ENCODE measurements at regions not wholly inside any gene's neighbourhood (a gene's known extent, or its start where the extent isn't known, plus 50 kb on each side); places are given as distances from the start of the nearest gene placed in this dataset.

DNA sequence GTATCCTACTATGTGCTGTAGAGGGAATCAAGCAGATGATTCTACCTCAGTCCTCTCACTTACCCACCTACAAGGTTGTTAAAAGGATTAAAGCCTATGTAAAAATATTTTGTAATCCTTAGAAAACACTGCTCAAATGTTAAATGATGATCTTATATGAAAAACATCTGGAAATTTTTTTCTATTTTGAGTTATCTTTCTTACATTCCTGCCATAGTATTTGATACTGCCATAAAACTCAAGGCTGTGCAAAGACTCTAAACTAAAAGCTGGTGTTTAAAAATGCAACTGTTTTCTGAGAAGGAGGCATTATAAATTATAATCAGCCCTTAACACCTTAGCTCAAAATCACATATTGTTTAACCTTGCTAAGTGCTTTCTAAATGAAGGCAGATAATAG, 474.2 kb downstream of the PRELID2 start:
- H4K20me1 ChIP-seq (replicated peaks; ENCODE audit: insufficient read depth), result no peaks in the 10 kb centered on the region
- H3K27ac Mint-ChIP-seq, result no peak overlapping the region
- DNase-seq (ENCODE audit: low spot score), result no peak

More for the DNA sequence above, 474.2 kb downstream of the PRELID2 start:
- H3K4me1 ChIP-seq (ENCODE audit: insufficient read depth), result no peaks in the 10 kb centered on the region
- no peaks in the 10 kb centered on the region for H3K36me3 ChIP-seq (ENCODE audit: insufficient read depth)
- H3K4me3 ChIP-seq, result no peak overlapping the region
- no peak overlapping the region for H3K27ac ChIP-seq (ENCODE audit: low read depth)
- no peak overlapping the region for H2AFZ ChIP-seq
- H3K36me3 Mint-ChIP-seq (ENCODE audit: low read depth), result no peaks in the 10 kb centered on the region
- H3F3A ChIP-seq (replicated peaks; ENCODE audit: low read depth), result no peaks in the 10 kb centered on the region
- no peak overlapping the region for H3K4me2 ChIP-seq
- peaks cover 5% of the 10 kb centered on the region for H3K9me2 ChIP-seq (ENCODE audit: insufficient read depth)
- ATAC-seq, result no peak
- H3K27me3 Mint-ChIP-seq (ENCODE audit: insufficient read depth, low read depth, poor library complexity), result no peaks in the 10 kb centered on the region
- no peak overlapping the region for H3K4me3 Mint-ChIP-seq
- no peaks in the 10 kb centered on the region for H3K27me3 ChIP-seq (ENCODE audit: insufficient read depth)
- no peaks in the 10 kb centered on the region for H3K79me2 ChIP-seq (replicated peaks; ENCODE audit: insufficient read depth)
- no peaks in the 10 kb centered on the region for H3K9me3 Mint-ChIP-seq
- no peak for TF ChIP-seq STAT1 (IDR thresholded peaks at IDR 0.05; ENCODE audit: unreplicated experiment)
- TF ChIP-seq, protein P1, sequence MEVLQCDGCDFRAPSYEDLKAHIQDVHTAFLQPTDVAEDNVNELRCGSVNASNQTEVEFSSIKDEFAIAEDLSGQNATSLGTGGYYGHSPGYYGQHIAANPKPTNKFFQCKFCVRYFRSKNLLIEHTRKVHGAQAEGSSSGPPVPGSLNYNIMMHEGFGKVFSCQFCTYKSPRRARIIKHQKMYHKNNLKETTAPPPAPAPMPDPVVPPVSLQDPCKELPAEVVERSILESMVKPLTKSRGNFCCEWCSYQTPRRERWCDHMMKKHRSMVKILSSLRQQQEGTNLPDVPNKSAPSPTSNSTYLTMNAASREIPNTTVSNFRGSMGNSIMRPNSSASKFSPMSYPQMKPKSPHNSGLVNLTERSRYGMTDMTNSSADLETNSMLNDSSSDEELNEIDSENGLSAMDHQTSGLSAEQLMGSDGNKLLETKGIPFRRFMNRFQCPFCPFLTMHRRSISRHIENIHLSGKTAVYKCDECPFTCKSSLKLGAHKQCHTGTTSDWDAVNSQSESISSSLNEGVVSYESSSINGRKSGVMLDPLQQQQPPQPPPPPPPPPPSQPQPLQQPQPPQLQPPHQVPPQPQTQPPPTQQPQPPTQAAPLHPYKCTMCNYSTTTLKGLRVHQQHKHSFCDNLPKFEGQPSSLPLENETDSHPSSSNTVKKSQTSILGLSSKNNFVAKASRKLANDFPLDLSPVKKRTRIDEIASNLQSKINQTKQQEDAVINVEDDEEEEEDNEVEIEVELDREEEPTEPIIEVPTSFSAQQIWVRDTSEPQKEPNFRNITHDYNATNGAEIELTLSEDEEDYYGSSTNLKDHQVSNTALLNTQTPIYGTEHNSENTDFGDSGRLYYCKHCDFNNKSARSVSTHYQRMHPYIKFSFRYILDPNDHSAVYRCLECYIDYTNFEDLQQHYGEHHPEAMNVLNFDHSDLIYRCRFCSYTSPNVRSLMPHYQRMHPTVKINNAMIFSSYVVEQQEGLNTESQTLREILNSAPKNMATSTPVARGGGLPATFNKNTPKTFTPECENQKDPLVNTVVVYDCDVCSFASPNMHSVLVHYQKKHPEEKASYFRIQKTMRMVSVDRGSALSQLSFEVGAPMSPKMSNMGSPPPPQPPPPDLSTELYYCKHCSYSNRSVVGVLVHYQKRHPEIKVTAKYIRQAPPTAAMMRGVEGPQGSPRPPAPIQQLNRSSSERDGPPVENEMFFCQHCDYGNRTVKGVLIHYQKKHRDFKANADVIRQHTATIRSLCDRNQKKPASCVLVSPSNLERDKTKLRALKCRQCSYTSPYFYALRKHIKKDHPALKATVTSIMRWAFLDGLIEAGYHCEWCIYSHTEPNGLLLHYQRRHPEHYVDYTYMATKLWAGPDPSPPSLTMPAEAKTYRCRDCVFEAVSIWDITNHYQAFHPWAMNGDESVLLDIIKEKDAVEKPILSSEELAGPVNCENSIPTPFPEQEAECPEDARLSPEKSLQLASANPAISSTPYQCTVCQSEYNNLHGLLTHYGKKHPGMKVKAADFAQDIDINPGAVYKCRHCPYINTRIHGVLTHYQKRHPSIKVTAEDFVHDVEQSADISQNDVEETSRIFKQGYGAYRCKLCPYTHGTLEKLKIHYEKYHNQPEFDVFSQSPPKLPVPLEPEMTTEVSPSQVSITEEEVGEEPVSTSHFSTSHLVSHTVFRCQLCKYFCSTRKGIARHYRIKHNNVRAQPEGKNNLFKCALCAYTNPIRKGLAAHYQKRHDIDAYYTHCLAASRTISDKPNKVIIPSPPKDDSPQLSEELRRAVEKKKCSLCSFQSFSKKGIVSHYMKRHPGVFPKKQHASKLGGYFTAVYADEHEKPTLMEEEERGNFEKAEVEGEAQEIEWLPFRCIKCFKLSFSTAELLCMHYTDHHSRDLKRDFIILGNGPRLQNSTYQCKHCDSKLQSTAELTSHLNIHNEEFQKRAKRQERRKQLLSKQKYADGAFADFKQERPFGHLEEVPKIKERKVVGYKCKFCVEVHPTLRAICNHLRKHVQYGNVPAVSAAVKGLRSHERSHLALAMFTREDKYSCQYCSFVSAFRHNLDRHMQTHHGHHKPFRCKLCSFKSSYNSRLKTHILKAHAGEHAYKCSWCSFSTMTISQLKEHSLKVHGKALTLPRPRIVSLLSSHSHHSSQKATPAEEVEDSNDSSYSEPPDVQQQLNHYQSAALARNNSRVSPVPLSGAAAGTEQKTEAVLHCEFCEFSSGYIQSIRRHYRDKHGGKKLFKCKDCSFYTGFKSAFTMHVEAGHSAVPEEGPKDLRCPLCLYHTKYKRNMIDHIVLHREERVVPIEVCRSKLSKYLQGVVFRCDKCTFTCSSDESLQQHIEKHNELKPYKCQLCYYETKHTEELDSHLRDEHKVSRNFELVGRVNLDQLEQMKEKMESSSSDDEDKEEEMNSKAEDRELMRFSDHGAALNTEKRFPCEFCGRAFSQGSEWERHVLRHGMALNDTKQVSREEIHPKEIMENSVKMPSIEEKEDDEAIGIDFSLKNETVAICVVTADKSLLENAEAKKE (CRISPR knock-in tag; IDR thresholded peaks at IDR 0.05), result no peak
- no peak for TF ChIP-seq JUNB (IDR thresholded peaks at IDR 0.05; ENCODE audit: unreplicated experiment)
- no peak for TF ChIP-seq ZNF331 (CRISPR knock-in tag; IDR thresholded peaks at IDR 0.05; ENCODE audit: low read depth)
- TF ChIP-seq EZH2 (IDR thresholded peaks at IDR 0.05; ENCODE audit: low read depth, unreplicated experiment), result no peak
- TF ChIP-seq, protein P2, sequence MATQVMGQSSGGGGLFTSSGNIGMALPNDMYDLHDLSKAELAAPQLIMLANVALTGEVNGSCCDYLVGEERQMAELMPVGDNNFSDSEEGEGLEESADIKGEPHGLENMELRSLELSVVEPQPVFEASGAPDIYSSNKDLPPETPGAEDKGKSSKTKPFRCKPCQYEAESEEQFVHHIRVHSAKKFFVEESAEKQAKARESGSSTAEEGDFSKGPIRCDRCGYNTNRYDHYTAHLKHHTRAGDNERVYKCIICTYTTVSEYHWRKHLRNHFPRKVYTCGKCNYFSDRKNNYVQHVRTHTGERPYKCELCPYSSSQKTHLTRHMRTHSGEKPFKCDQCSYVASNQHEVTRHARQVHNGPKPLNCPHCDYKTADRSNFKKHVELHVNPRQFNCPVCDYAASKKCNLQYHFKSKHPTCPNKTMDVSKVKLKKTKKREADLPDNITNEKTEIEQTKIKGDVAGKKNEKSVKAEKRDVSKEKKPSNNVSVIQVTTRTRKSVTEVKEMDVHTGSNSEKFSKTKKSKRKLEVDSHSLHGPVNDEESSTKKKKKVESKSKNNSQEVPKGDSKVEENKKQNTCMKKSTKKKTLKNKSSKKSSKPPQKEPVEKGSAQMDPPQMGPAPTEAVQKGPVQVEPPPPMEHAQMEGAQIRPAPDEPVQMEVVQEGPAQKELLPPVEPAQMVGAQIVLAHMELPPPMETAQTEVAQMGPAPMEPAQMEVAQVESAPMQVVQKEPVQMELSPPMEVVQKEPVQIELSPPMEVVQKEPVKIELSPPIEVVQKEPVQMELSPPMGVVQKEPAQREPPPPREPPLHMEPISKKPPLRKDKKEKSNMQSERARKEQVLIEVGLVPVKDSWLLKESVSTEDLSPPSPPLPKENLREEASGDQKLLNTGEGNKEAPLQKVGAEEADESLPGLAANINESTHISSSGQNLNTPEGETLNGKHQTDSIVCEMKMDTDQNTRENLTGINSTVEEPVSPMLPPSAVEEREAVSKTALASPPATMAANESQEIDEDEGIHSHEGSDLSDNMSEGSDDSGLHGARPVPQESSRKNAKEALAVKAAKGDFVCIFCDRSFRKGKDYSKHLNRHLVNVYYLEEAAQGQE (IDR thresholded peaks at IDR 0.05; ENCODE audit: unreplicated experiment), result no peak
- TF ChIP-seq, protein P3, sequence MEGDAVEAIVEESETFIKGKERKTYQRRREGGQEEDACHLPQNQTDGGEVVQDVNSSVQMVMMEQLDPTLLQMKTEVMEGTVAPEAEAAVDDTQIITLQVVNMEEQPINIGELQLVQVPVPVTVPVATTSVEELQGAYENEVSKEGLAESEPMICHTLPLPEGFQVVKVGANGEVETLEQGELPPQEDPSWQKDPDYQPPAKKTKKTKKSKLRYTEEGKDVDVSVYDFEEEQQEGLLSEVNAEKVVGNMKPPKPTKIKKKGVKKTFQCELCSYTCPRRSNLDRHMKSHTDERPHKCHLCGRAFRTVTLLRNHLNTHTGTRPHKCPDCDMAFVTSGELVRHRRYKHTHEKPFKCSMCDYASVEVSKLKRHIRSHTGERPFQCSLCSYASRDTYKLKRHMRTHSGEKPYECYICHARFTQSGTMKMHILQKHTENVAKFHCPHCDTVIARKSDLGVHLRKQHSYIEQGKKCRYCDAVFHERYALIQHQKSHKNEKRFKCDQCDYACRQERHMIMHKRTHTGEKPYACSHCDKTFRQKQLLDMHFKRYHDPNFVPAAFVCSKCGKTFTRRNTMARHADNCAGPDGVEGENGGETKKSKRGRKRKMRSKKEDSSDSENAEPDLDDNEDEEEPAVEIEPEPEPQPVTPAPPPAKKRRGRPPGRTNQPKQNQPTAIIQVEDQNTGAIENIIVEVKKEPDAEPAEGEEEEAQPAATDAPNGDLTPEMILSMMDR (conservative IDR thresholded peaks at IDR 0.05; ENCODE audit: low read depth in 2 of 2), result no peak
- TF ChIP-seq, protein P4, sequence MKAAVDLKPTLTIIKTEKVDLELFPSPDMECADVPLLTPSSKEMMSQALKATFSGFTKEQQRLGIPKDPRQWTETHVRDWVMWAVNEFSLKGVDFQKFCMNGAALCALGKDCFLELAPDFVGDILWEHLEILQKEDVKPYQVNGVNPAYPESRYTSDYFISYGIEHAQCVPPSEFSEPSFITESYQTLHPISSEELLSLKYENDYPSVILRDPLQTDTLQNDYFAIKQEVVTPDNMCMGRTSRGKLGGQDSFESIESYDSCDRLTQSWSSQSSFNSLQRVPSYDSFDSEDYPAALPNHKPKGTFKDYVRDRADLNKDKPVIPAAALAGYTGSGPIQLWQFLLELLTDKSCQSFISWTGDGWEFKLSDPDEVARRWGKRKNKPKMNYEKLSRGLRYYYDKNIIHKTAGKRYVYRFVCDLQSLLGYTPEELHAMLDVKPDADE (IDR thresholded peaks at IDR 0.05), result no peak
- TF ChIP-seq NANOG (IDR thresholded peaks at IDR 0.05; ENCODE audit: borderline replicate concordance), result no peak
- TF ChIP-seq EZH2phosphoT487 (IDR thresholded peaks at IDR 0.05; ENCODE audit: unreplicated experiment), result no peak
- no peak for TF ChIP-seq ZNF114 (CRISPR knock-in tag; IDR thresholded peaks at IDR 0.05)
- no peak for TF ChIP-seq CREB1 (CRISPR knock-in tag; IDR thresholded peaks at IDR 0.05; ENCODE audit: low read depth)
- no peak for TF ChIP-seq POLR2AphosphoS5 (IDR thresholded peaks at IDR 0.05; ENCODE audit: low read depth)
- H3K4me1 Mint-ChIP-seq, result peaks cover 2% of the 10 kb centered on the region; the same call in 1 of the 3 replicates

All from GM23338 (cell line).